GM21447 (cell line): ENCODE measurements at regions not wholly inside any gene's neighbourhood (a gene's known extent, or its start where the extent isn't known, plus 50 kb on each side); places are given as distances from the start of the nearest gene placed in this dataset.
A peak's percentile ranks its signal among the peaks of the same experiment; 100 is the strongest.

Source experiments
- ATAC-seq: cut with Tn5 transposase; IDR thresholded peaks from one replicate; pipeline ENCODE4 v1.9.1; 2021; ENCODE audit not compliant: unreplicated experiment

DNA sequence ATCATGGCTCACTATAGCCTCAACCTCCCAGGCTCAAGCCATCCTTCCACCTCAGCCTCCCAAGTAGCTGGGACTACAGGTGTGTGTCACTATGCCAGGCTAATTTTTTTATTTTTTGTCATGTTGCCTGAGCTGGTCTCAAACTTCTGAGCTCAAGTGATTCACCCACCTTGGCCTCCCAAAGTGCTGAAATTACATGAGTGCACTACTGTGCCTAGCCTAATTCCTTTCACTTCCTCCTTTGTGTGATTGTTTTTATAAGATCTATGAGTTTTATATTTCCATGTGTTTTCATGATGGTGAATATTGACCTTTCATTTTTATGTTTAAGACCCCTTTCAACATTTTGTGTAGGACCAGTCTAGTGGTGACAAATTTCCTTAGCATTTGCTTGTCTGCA, 55.2 kb upstream of the IL12B start:
- no peak for ATAC-seq

DNA sequence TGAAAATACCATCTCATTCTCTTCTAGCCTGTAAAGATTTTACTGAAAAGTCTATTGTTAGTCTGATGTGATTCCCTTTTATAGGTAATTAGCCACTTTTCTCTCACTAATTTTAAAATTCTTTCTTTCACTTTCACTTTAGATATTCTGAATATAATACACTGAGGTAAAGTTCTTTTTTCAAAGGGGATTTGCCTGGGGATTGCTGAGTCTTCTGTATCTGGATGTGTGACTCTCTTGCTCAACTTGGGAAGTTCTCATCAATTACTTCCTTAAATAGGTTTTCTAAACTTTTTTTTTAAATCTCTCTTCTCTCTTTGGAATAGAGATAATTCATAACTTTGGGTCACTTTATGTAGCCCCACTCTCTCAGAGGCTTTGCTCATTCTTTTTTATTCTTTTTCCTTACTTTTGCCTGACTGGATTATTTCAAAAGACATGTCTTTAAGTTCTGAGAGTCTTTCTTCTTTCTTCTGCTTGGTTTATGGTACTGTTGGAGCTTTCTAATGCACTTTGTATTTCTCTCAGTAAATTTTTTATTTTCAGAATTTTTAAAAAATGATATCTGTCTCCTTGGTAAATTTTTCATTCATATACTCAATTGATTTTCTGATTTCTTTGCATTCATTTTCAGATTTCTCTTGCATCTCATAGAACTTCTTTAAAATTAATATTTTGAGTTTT, 55.9 kb upstream of the IL12B start:
- ATAC-seq = no peak

DNA sequence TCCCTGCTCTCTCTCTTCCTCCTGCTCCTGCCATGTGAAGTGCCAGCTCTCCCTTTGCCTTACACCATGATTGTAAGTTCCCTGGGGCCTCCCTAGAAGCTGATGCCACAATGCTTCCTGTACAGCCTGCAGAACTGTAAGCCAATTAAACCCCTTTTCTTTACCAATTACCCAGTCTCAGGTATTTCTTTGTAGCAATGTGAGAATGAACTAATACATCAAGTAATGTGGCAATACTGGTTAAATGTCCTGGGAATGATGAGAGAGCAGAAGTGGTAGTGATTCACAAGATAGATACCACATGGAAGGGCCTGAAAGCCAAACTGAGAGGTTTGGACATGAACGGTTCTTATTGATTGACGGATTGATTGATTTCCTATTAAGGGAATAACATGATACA, 62.6 kb upstream of the IL12B start:
- no peak for ATAC-seq

DNA sequence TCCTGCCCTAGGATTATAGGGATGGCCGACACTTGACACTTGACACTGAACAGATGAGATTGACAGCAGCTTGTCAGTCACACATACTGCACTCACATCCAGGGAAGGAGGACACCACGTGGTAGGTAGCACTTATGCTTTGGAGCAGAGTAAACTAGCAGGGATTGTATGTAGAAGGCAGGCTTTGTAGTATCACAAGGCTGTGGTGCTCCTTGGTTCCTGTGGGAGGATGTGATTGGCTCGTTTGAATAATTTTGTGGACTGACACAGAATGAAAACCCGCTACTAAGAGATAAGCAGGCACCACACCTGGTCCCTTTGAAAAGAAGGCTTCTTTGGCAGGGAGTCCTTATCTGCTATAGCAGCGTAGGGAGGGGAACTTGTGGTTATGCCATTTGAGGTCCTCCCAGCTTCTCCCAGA, 63.6 kb upstream of the IL12B start:
- no peak for ATAC-seq

DNA sequence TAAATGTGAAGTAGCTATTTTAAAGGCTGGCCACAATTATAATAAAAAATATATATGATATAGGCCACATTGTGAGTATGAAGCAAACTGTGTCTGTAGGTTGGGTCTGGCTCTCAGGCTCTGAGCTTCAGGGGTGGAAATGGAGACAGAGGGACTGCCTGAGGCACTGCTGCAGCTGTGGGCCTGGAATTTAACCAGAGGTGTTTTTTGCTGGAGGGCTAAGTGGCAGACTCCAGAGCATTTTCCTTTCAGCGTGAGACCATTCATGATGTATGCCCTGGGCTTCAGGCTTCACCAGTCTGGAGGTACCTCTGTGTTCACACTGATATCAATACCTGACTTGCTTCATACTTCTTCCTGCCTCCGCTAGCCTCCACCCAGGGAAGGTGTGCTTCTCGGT, 64.9 kb upstream of the IL12B start:
- ATAC-seq = no peak

DNA sequence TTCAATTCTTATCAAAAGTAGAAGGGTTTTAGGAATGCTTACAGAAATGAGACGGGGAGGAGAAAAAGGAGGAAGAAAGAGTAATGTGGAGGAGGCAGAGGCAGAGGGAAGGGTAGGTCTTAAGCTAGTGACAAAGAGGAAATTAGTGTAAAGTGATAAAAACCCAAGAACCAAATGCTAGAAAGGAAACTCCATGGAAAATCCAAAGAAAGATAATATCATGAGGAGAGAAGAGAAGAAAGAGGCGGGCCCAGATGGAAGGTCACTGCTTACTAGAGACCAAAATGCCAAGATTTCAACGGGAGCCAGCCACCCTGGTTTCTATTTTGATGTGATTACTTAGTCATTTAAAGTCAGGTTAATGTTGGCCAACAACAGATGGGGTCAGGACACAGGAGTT, 68.6 kb upstream of the IL12B start:
- no peak for ATAC-seq

DNA sequence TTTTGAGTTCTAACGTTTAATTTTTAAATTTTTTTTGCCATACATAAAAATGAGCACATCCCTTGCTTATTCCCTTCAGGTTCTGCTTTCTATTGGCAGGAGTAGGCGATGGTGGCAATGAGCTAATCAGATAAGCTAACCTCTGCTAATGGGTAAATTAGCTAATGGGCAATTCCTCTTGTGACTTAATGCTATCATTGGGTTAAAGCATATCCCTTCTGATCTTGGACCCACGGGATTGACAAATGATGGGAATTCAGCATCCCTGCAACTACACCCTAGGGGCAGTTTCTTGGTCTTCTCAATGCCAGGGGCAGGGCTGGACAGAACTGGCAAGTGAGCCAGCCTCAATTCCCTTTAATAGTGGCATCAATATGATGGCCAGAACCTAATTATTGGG, 70.2 kb upstream of the IL12B start:
- ATAC-seq = no peak

DNA sequence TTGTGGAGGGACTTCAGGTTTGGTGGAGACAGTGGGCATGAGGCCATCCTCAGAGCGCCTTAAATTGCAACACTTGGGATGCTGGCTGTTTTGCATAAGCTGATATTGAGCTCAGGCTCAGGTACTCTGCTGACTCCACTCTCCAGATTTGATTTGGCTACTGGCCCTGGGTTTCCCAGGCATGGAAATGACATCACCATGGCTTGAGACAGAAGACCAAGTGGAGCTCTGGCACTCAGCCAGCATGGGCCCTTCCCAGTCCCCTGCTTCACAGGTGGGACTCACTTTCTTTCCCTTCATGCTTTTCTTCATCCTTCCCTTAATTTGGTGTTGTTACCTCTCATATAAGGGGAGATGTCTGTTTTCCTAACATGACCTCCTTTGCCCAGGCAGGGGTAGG, 72.0 kb upstream of the IL12B start:
- no peak for ATAC-seq

DNA sequence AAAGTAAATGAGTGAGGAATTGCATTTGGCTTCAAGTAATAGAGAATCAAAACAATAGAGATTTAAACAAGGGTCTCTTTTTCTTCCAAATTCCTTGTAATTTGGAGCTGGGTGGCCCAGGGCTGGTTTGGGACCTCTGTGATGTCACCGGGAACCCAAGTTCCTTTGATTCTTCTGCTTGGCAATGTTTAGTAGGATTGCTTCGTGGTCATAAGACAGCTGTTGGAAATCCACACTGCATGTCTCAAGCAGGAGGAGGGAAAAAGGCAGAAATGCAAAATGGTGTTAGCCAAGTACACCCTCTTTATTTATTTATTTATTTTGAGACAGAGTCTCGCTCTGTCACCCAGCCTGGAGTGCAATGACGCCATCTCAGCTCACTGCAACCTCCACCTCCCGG, 72.6 kb upstream of the IL12B start:
- no peak for ATAC-seq

DNA sequence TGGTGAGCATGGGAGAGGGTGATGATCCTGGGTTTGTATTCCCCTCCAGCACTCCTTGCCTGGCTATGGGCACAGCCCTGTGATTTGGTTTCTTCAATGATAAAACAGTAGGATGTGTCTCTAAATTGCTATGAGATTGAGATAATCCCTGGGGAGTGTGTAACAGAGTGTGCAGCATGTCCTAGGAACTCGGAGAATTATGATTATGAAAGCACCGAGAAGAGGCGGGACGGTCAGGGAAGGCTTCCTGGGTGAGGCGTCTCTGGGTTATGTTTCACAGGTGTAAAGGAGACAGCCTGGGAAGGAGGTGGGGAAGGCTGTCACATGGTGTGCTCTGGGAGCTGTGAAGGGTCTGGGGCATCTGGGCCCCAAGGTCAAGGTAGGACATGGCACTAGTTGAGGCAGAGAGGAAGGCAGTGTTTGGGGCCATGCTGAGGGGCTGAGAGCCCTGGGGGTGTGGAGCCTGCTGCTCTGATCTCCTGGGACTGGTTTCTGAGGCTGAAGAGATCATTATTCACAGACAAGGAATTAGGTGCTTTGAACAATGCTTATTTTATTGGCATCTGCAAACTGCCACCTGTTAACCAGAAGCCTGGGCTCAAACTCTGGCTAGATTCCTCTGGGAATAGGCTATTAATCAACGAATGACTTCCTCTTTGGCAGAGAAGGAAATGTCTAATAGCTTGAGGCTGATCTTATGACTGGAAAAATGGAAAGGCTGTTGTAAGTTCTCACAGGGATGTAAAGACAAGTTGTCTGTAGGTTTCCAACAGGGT, 73.8 kb upstream of the IL12B start:
- no peak for ATAC-seq

DNA sequence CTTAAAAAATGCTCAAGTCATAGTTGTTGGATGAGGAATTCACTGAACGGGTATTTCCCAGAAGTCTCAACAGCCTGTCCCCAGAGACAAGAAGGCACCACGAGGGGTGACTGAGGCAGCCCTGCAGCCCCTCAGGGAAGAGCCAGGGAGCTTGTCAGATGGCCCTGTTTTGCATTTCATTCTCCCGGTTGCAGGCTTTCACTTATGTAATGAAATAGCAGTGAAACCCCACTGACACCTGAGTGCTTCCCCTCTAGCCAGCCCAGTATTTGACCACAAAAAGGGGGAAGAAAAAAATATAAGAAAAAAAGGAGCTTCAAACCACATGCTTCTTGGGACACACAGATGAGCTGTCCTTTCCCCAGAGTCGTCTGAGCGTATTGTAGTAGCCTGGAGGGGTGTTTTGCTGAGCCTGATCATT, 75.3 kb upstream of the IL12B start:
- ATAC-seq = peak; percentile 67

DNA sequence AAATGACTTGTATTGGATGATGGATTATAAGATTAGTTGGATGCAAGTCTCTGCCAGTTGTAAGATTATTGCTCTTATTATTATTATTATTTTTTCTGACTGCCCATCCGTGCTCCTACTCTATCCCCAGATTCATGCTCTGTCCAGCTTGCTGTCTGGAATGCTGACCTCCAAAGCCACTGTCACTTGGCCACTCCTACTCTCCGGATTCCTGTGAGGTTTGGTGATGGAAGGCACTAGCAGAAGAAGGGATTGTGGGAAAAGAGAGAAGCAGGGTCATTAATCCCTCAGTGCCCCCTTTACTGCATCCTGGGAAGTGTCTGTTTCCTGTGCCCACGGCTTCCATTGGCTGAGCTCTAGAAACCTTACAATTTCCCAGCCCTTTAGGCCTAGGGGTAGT, 76.3 kb upstream of the IL12B start:
- no peak for ATAC-seq

DNA sequence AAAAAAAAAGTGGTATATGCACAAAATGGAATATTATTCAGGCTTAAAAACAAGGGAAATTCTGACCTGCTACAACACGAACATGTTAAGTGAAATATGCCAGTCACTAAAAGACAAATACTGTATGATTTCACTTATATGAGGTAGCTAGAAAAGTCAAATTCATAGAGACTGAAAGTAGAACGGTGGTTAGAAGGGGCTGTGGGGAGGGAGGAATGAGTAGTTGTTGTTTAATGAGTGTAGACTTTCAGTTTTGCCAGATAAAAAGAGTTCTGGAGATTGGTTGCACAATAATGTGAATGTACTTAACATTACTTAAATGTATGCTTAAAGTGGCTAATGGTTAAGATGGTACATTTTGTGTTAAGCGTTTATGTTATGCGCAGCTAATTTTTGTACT, 79.5 kb upstream of the IL12B start:
- ATAC-seq = peak; percentile 50

DNA sequence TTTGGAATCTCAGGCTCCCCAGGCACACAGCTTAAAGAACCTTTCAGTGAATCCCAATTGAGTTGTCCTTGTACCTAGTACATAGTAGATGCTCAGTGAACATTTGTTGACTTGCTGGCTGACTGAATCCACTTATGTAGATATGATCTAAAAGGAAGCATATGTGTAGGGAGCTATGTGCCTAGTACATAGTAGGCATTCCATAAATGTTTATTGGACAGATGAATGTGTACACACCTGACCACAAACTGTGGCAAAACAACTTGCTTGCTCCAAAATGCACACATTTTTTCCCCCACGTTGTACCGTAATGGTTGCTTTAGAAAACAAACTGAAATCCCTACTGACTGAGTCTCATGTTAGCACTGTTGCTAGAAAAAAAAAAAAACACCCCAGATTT, 80.2 kb upstream of the IL12B start:
- ATAC-seq = no peak

DNA sequence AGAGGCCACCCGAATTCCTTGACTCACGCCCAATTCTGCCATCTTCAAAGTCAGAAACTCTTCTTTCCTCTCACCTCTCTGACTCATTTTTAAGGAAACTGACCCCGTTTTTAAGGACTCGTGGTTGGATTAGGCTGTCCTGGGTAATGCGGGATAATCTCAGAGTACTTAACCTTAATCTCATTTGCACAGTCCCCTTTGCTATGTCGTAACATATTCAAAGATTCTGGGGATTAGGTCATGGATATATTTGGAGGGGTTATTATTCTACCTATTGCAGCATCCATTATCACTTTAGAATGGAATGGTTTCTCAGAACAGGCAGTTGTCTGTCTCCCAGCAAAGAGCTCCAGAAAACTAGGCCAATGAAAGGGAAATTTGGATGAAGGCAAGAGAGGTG, 80.8 kb upstream of the IL12B start:
- ATAC-seq = no peak

DNA sequence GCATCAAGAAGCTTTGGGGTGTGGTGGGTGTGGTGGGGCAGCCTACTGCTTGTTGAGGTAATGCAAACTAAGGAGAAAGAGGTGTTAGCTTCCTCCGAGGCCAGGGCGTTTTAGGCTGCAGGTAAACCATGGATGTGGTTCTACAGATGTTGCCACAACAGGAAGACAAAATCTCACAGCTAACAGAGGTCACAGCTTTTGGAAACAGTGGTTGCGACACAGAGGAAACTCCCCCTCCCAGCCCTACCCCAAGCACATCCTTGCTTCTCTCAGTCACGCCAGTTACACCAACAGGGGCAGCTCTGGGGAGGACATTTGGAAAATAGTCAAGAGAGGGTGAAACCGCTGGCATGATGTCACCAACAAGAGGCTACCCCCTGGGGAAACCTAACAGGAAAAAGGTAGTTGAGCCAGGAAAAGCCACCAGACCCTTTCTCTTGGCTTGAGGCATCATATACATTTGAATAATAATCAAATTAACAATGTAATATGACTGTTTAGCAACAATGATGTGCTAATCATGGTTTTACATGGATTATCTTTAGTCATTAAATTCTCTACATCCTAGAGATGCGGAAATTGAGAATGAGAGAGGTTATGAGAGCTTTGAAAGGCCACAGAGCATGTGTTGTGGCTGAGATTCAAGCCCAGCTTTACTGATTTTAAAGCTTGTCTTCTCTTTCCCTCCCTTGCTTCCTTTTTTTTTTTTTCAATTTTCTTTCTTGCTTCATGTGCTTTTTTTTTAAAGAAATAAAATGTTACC, 82.2 kb upstream of the IL12B start:
- ATAC-seq = peak; percentile 78

DNA sequence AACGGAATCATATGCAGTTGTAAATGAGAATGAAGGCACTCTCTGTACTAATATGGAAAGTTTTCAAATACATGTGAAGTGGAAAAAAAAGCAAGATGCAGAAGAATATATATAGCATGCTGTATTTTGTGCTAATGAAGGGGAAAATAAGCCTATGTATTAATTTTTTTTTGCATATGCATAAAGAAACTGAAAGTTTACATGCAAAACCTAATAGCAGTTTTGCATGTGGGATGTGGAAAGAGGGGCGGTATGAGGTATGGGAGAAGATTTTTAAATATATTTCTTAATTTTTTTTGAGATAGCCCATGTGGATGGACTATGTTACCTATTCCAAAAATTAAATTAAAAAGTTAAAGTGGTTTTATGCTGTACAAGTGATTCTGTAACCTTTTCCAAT, 83.7 kb upstream of the IL12B start:
- ATAC-seq = no peak

DNA sequence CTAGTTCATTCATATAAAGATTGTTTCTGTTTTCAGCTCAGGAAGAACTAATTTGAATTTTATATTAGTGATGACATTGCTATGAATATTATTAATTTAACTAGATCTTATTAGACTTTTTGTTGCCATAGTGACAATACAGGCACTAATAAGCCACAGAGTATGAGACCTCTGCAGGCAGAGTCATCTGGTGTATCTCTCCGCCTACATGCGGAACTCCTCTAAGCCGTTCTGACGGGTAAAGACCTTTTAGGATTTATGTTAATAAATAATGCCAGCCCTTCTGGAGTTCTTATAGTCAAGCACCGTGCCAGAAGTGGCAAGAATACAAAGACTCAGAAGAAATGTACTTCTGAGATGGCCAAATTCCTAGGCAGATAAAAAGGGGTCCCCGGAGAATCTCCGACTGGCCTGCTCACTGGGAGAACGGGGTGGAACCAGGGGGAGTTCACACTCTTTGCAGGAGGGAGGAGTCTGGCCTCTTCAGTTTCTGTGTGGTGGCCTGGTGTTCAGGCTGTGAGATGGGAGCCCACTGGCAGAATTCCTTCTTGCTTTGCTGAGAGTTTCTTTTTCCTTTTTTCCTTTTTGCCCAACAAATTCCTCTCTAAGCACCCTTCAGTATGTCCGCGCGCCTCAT, 85.1 kb upstream of the IL12B start:
- no peak for ATAC-seq

DNA sequence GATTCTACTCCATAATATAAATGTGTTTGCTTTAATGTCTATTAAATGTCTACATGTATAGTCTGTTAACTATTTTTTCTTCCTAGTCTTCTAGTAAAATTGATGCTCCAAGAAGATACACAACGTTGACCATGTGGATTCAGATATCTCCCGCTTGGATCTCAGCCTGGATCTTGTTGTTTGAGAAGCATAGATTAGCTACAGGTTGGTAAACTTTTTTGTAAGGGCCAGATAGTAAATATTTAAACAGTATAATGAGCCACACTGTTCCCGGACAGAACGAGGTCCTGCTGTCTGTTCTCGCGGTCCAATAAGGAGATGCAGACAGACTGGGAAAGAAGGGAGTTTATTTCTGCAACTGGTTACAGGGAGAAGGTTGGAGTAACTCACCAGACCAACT, 86.2 kb upstream of the IL12B start:
- no peak for ATAC-seq

DNA sequence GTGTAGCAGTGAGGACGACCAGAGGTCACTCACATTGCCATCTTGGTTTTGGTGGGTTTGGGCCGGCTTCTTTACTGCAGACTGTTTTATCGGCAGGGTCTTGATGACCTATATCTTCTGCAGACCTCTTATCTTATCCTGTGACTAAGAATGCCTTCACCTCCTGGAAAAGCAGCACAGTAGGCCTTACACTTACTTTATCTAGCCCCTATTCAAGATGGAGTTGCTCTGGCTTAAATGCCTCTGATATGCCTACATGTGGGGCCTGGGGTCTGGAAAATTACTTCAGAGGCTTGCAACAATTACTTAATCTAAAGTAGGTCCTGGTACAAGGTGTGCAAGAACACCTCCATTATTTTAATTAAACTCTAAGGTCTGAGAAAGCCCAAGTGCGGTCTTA, 86.9 kb upstream of the IL12B start:
- ATAC-seq = no peak

DNA sequence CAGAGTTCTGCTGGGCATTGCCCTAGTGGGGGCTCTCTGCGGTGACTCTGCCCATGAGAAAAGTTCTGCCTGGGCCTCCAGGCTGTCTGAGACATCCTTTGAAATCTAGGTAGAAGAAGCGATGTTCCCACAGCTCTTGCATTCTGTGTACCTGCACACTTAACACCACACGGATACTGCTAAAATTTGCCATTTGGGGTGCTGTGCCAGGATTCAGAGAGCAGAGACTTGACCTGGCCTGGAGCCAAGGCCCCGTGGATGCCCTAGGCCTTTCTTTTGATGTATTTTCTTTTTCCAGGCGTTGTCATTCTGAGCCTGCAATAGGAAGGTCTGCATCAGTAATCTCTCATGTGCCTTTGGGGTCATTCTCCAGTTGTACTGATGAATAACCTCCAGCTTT, 89.3 kb upstream of the IL12B start:
- ATAC-seq = no peak

DNA sequence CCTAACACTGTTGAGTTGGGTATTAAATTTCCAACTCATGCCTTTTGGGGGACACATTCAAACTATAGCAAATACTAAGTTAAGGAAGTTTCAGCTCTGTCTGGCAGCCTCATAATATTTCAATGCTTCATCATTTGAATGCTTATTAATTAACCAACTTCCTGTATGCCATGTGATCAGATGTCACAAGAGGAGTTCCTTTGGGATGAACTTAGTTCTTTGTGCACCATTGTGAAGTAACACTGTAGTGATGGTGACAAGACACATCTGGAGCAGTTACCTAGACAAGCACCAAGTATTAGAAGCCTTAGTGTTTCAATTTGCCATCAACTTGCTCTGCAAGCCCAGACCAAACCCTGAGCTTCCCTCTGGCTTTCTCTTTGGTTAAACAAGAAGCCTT, 90.7 kb upstream of the IL12B start:
- ATAC-seq = no peak
